Erythroblast (primary cell): ENCODE measurements at regions not wholly inside any gene's neighbourhood (a gene's known extent, or its start where the extent isn't known, plus 50 kb on each side); places are given as distances from the start of the nearest gene placed in this dataset.

ENCODE experiments used
- GATA1 ChIP-seq: IDR thresholded peaks from 2 replicates; pipeline ENCODE4 v1.6.1; 2011; ENCODE audit warnings: low read depth, mild to moderate bottlenecking, control low read depth, low read length, moderate library complexity
- POLR2A ChIP-seq: IDR thresholded peaks from 2 replicates; pipeline ENCODE4 v1.6.1; 2011; ENCODE audit warnings: mild to moderate bottlenecking, low read length

DNA sequence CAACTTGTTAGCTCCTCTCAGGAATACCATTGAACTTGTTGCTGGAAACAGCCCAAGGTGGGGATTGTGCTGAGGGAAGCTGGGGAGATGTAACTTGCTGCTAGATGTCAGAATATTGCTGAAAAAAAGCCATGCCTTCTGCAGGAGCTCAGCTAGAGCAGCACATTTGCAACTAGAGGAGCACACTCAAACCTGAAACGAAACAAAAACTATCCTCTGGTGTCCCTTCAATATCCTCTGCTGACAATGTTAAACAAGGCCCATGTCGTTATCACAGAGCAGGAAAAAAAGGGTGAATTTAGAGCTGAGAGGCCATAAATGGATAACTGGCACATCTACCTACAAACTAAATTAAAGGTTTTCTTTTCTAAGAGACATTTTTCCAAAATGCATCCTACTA lies 53.7 kb upstream of the MACC1 start:
- TF ChIP-seq POLR2A (no peak), GATA1 (no peak)
